Mesenchymal stem cell (in vitro differentiated cells and primary cell): ENCODE measurements at regions not wholly inside any gene's neighbourhood (a gene's known extent, or its start where the extent isn't known, plus 50 kb on each side); places are given as distances from the start of the nearest gene placed in this dataset.

Source experiments
- DNase-seq: peaks from one replicate; pipeline ENCODE4 v3.0.0-alpha.2; 2013
- H2AFZ ChIP-seq: one replicate; pipeline ENCODE4 v1.6.1; 2013; ENCODE audit warnings: low read depth, mild to moderate bottlenecking, control low read depth, inconsistent platforms, low read length, moderate library complexity
- H2AK5ac ChIP-seq: 2 replicates; pipeline ENCODE4 v1.6.1; 2013; ENCODE audit warnings: low read length, moderate library complexity, mild to moderate bottlenecking, inconsistent platforms; ENCODE audit not compliant: severe bottlenecking
- H2BK120ac ChIP-seq: one replicate; pipeline ENCODE4 v1.6.1; 2013; ENCODE audit warnings: low read depth, mild to moderate bottlenecking, inconsistent platforms, low read length, moderate library complexity
- H2BK12ac ChIP-seq, 2 experiments: one replicate each; pipeline ENCODE4 v1.6.1; 2013; ENCODE audit warnings: inconsistent platforms in 2 of 2, low read length in 2 of 2, mild to moderate bottlenecking in 2 of 2, moderate library complexity in 2 of 2, control low read depth in 1 of 2
- H2BK15ac ChIP-seq: one replicate; pipeline ENCODE4 v1.6.1; 2013; ENCODE audit warnings: mild to moderate bottlenecking, low read depth, inconsistent platforms; ENCODE audit not compliant: poor library complexity, severe bottlenecking
- H2BK5ac ChIP-seq: 2 replicates; pipeline ENCODE4 v1.6.1; 2013; ENCODE audit warnings: low read depth, mild to moderate bottlenecking, low read length, control low read depth, inconsistent platforms; ENCODE audit not compliant: poor library complexity, severe bottlenecking
- H3K14ac ChIP-seq, 2 experiments: one replicate each; pipeline ENCODE4 v1.6.1; 2013; ENCODE audit warnings: inconsistent platforms in 2 of 2, low read length in 2 of 2, control low read depth in 1 of 2, mild to moderate bottlenecking in 1 of 2, moderate library complexity in 1 of 2
- H3K18ac ChIP-seq, 2 experiments: one replicate each; pipeline ENCODE4 v1.6.1; 2013; ENCODE audit warnings: inconsistent platforms in 2 of 2, low read length in 2 of 2, control low read depth in 1 of 2, low read depth in 1 of 2, mild to moderate bottlenecking in 1 of 2
- H3K23ac ChIP-seq, 2 experiments: one replicate each; pipeline ENCODE4 v1.6.1; 2013; ENCODE audit warnings: inconsistent platforms in 2 of 2, low read length in 2 of 2, mild to moderate bottlenecking in 2 of 2, moderate library complexity in 2 of 2, control low read depth in 1 of 2
- H3K27ac ChIP-seq: 2 replicates; pipeline ENCODE4 v1.5.1; 2013; ENCODE audit warnings: mild to moderate bottlenecking, moderate library complexity, low read length, control low read depth, inconsistent platforms; ENCODE audit not compliant: poor library complexity, severe bottlenecking
- H3K27me3 ChIP-seq, 2 experiments: 2 replicates each; pipeline versions ENCODE4 v1.6.1 to v1.7.0; 2013; ENCODE audit warnings: low read length in 2 of 2, mild to moderate bottlenecking in 2 of 2, moderate library complexity in 2 of 2, control low read depth in 1 of 2, inconsistent platforms in 1 of 2; ENCODE audit not compliant: control insufficient read depth in 1 of 2, insufficient read depth in 1 of 2
- H3K36me3 ChIP-seq, 2 experiments: 2 replicates each; pipeline versions ENCODE4 v1.6.1 to v1.7.0; 2013; ENCODE audit warnings: low read length in 2 of 2, control low read depth in 1 of 2, inconsistent platforms in 1 of 2, low read depth in 1 of 2, mild to moderate bottlenecking in 1 of 2; ENCODE audit not compliant: insufficient read depth in 2 of 2, control insufficient read depth in 1 of 2
- H3K4ac ChIP-seq, 2 experiments: one replicate each; pipeline ENCODE4 v1.6.1; 2013; ENCODE audit warnings: inconsistent platforms in 2 of 2, low read length in 2 of 2, mild to moderate bottlenecking in 2 of 2, moderate library complexity in 2 of 2, control low read depth in 1 of 2, low read depth in 1 of 2
- H3K4me1 ChIP-seq: 2 replicates; pipeline ENCODE4 v1.6.1; 2013; ENCODE audit warnings: low read depth, low read length, control low read depth; ENCODE audit not compliant: control insufficient read depth, insufficient read depth
- H3K4me2 ChIP-seq: 2 replicates; pipeline ENCODE4 v1.6.1; 2013; ENCODE audit warnings: low read length, mild to moderate bottlenecking, inconsistent platforms; ENCODE audit not compliant: poor library complexity, severe bottlenecking
- H3K4me3 ChIP-seq, 2 experiments: 2 replicates each; pipeline versions ENCODE4 v1.5.1 to v1.7.0; 2013; ENCODE audit warnings: low read length in 2 of 2, mild to moderate bottlenecking in 2 of 2, control low read depth in 1 of 2, low read depth in 1 of 2; ENCODE audit not compliant: insufficient read depth in 1 of 2
- H3K79me1 ChIP-seq: replicated peaks from 2 replicates; pipeline ENCODE4 v1.6.1; 2013; ENCODE audit warnings: mild to moderate bottlenecking, control low read depth, low read length, inconsistent platforms; ENCODE audit not compliant: poor library complexity, severe bottlenecking
- H3K9ac ChIP-seq: 2 replicates; pipeline ENCODE4 v1.7.0; 2013; ENCODE audit warnings: mild to moderate bottlenecking, low read length, moderate library complexity
- H3K9me3 ChIP-seq: 2 replicates; pipeline ENCODE4 v1.7.0; 2013; ENCODE audit warnings: mild to moderate bottlenecking, low read length; ENCODE audit not compliant: control insufficient read depth
- H4K8ac ChIP-seq: one replicate; pipeline ENCODE4 v1.6.1; 2013; ENCODE audit warnings: inconsistent platforms, mild to moderate bottlenecking, low read length, moderate library complexity
- H4K91ac ChIP-seq: one replicate; pipeline ENCODE4 v1.6.1; 2013; ENCODE audit warnings: mild to moderate bottlenecking, low read length, inconsistent platforms
- WGBS: methylation state at CpG from one replicate; pipeline ENCODE4 v1.1.7; 2013; ENCODE audit warnings: mixed read lengths; 5-methylcytosine and 5-hydroxymethylcytosine counted together

- Histone ChIP-seq H4K91ac (no peak overlapping the region), H3K36me3 (no peaks in the 10 kb centered on the region), H3K18ac (no peak overlapping the region), H3K14ac (no peak overlapping the region), H3K9ac (no peak overlapping the region), H2AK5ac (no peak overlapping the region), H2AFZ (no peak overlapping the region), H3K4me3 (no peak overlapping the region), H2BK15ac (no peak overlapping the region), H3K23ac (no peak overlapping the region), H2BK120ac (no peak overlapping the region), H3K79me1 (no peaks in the 10 kb centered on the region), H3K4ac (no peak overlapping the region), H2BK12ac (no peak overlapping the region), H3K4me2 (no peak overlapping the region), H4K8ac (no peak overlapping the region), H3K9me3 (no peaks in the 10 kb centered on the region), H2BK5ac (no peak overlapping the region), H3K27ac (no peak overlapping the region), H3K4me1 (no peaks in the 10 kb centered on the region), H3K27me3 (no peaks in the 10 kb centered on the region)
- WGBS = 93% methylated on average over 10 of the region's 10 CpGs
- no peak for DNase-seq
Measured at GRCh38 chr11:28976012-28976800, 868.0 kb downstream of the METTL15 start.

DNA sequence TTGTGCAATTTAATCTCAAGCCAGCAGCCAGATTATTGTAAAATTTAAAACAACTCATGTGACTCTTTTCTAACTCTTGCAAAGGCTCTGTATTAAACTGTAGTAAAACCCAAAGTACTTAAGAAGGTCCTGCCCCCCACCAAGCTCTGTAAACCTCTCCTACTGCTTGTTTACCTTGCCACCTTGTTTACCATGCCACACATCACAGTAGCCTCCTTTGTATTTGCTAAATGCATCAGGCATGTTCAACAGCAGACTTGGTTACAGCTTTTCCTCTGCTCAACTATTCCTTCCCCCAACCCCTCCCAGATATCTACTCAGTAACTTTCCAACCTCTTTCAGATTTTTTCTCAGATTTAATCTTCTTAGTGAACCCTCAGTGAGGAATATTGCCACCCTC is 861.6 kb downstream of the METTL15 start:
- no peak overlapping the region for H2BK15ac ChIP-seq
- H3K4me3 ChIP-seq = no peak overlapping the region
- H3K18ac ChIP-seq = no peak overlapping the region
- H3K36me3 ChIP-seq = no peaks in the 10 kb centered on the region
- no peak overlapping the region for H3K23ac ChIP-seq
- no peak overlapping the region for H3K14ac ChIP-seq
- no peak overlapping the region for H2BK5ac ChIP-seq
- no peak overlapping the region for H3K27ac ChIP-seq
- no peak overlapping the region for H2BK12ac ChIP-seq
- no peaks in the 10 kb centered on the region for H3K27me3 ChIP-seq
- no peaks in the 10 kb centered on the region for H3K79me1 ChIP-seq
- no peak overlapping the region for H4K8ac ChIP-seq
- no peak for DNase-seq
- H2BK120ac ChIP-seq = no peak overlapping the region
- H3K9me3 ChIP-seq = no peaks in the 10 kb centered on the region
- H2AFZ ChIP-seq = no peak overlapping the region
- H3K4me2 ChIP-seq = no peak overlapping the region
- H3K4ac ChIP-seq = no peak overlapping the region
- H3K4me1 ChIP-seq = no peaks in the 10 kb centered on the region
- H2AK5ac ChIP-seq = no peak overlapping the region
- no peak overlapping the region for H4K91ac ChIP-seq
- no peak overlapping the region for H3K9ac ChIP-seq

- DNase-seq = no peak
- H2BK15ac ChIP-seq = no peak overlapping the region
- H3K4ac ChIP-seq = no peak overlapping the region
- H3K4me2 ChIP-seq = no peak overlapping the region
- H3K4me3 ChIP-seq = no peak overlapping the region
- H3K9ac ChIP-seq = no peak overlapping the region
- H2BK120ac ChIP-seq = no peak overlapping the region
- H4K8ac ChIP-seq = no peak overlapping the region
- H4K91ac ChIP-seq = no peak overlapping the region
- H3K36me3 ChIP-seq = no peaks in the 10 kb centered on the region
- H3K27me3 ChIP-seq = no peaks in the 10 kb centered on the region
- 100% methylated on average over 1 of the region's 1 CpG for WGBS
- H2BK5ac ChIP-seq = no peak overlapping the region
- no peak overlapping the region for H3K18ac ChIP-seq
- H3K79me1 ChIP-seq = no peaks in the 10 kb centered on the region
- no peak overlapping the region for H3K23ac ChIP-seq
- H2AK5ac ChIP-seq = no peak overlapping the region
- H3K4me1 ChIP-seq = no peaks in the 10 kb centered on the region
- no peak overlapping the region for H2BK12ac ChIP-seq
- no peak overlapping the region for H3K27ac ChIP-seq
- no peak overlapping the region for H3K14ac ChIP-seq
- H2AFZ ChIP-seq = no peak overlapping the region
- H3K9me3 ChIP-seq = no peaks in the 10 kb centered on the region
Measured at GRCh38 chr11:28966951-28967350, 858.8 kb downstream of the METTL15 start.

- WGBS = 90% methylated on average over 1 of the region's 1 CpG
- Histone ChIP-seq H4K8ac (no peak overlapping the region), H3K23ac (no peak overlapping the region), H2AK5ac (no peak overlapping the region), H2BK5ac (no peak overlapping the region), H3K36me3 (no peaks in the 10 kb centered on the region), H2BK15ac (no peak overlapping the region), H3K14ac (no peak overlapping the region), H2BK12ac (no peak overlapping the region), H3K27ac (no peak overlapping the region), H3K9ac (no peak overlapping the region), H2BK120ac (no peak overlapping the region), H3K4me3 (no peak overlapping the region), H3K4ac (no peak overlapping the region), H3K4me2 (no peak overlapping the region), H3K9me3 (no peaks in the 10 kb centered on the region), H2AFZ (no peak overlapping the region), H3K4me1 (no peaks in the 10 kb centered on the region), H4K91ac (no peak overlapping the region), H3K18ac (no peak overlapping the region), H3K79me1 (no peaks in the 10 kb centered on the region), H3K27me3 (no peaks in the 10 kb centered on the region)
- DNase-seq = no peak
Measured at GRCh38 chr11:28965819-28966218, 857.6 kb downstream of the METTL15 start.
